ENCODE measurements at regions not wholly inside any gene's neighbourhood (a gene's known extent, or its start where the extent isn't known, plus 50 kb on each side); places are given as distances from the start of the nearest gene placed in this dataset.

- DNase-seq: no peak
These were observed 84.0 kb upstream of the SLCO3A1 start for GRCh38 chr15:91769476-91769875.

- DNase-seq: no peak
These were observed 83.6 kb upstream of the SLCO3A1 start for GRCh38 chr15:91769894-91770293.

GRCh38 chr15:91776104-91776503, 77.4 kb upstream of the SLCO3A1 start:
- DNase-seq: no peak

GRCh38 chr15:91779960-91780359, 73.5 kb upstream of the SLCO3A1 start:
- no peak for DNase-seq

- no peak for DNase-seq
These were observed 73.1 kb upstream of the SLCO3A1 start for GRCh38 chr15:91780387-91780786.

GRCh38 chr15:91782221-91782620, 71.3 kb upstream of the SLCO3A1 start:
- no peak for DNase-seq

GRCh38 chr15:91783008-91783407, 70.5 kb upstream of the SLCO3A1 start:
- no peak for DNase-seq

- no peak for DNase-seq
These were observed 70.1 kb upstream of the SLCO3A1 start for GRCh38 chr15:91783451-91783850.

GRCh38 chr15:91784973-91785709, 68.4 kb upstream of the SLCO3A1 start:
- DNase-seq: no peak

GRCh38 chr15:91787198-91787597, 66.3 kb upstream of the SLCO3A1 start:
- no peak for DNase-seq

- DNase-seq: no peak
These were observed 64.4 kb upstream of the SLCO3A1 start for GRCh38 chr15:91789136-91789535.

- no peak for DNase-seq
These were observed 62.7 kb upstream of the SLCO3A1 start for GRCh38 chr15:91790836-91791235.

- no peak for DNase-seq
These were observed 59.7 kb upstream of the SLCO3A1 start for GRCh38 chr15:91793771-91794170.

GRCh38 chr15:91795235-91795634, 58.3 kb upstream of the SLCO3A1 start:
- no peak for DNase-seq

- DNase-seq: no peak
These were observed 51.5 kb upstream of the SLCO3A1 start for GRCh38 chr15:91801836-91802534.

- DNase-seq: no peak
These were observed 50.2 kb upstream of the SLCO3A1 start for GRCh38 chr15:91803260-91803659.

All from cerebellar nuclear complex (tissue), 1 donor.